ENCODE measurements at regions not wholly inside any gene's neighbourhood (a gene's known extent, or its start where the extent isn't known, plus 50 kb on each side); places are given as distances from the start of the nearest gene placed in this dataset.

- H3K4me3 Mint-ChIP-seq = no peak overlapping the region
- H3K27me3 Mint-ChIP-seq = no peaks in the 10 kb centered on the region
- ATAC-seq (no peak), DNase-seq (no peak)
- H3K9me3 Mint-ChIP-seq (ENCODE audit: low read depth) = peaks cover 2% of the 10 kb centered on the region
- H3K36me3 Mint-ChIP-seq = no peaks in the 10 kb centered on the region
- CTCF ChIA-PET = no interaction called here
- H3K4me1 Mint-ChIP-seq = no peaks in the 10 kb centered on the region
- H3K27ac Mint-ChIP-seq = no peak overlapping the region
These were observed 552.7 kb upstream of the PSMD7 start for GRCh38 chr16:73743665-73744496.

DNA sequence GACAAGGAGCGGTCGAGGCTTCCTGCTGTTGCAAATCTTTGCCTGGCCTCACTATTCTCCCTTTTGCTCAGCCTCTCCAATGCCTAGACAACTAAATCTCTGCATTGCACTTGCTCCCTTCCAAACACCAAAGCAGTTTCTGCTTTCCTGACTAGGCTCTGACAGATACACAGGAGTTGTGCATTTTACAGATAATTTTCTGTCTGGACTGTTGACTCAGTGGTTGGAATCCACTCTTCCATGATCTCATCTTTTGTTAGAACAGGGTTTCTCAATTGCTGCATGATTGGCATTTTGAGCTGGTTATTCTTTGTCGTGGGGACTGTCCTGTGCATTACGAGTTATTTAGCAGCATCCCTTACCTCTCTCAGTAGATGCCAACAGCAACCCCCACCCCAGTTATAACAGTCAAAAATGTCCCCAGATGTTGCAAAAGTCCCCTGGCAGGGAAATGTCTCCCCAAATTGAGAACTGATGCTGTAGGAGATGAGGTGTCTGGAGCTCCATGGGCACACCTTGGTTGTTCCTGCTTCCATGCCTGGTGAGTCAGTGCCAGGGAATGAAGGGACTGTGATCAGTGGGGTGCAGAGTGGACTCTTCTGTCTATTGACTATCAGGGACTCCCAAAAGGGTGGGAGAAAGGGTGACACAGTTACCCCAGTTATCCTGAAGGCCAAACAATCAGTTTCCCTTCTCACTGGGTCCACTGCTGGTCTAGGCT lies 557.4 kb upstream of the PSMD7 start:
- Mint-ChIP-seq H3K27me3 (no peaks in the 10 kb centered on the region), H3K9me3 (ENCODE audit: low read depth) (no peaks in the 10 kb centered on the region), H3K27ac (no peak overlapping the region), H3K36me3 (no peaks in the 10 kb centered on the region), H3K4me1 (no peaks in the 10 kb centered on the region), H3K4me3 (no peak overlapping the region)
- DNase-seq (no peak), ATAC-seq (no peak)
- CTCF ChIA-PET = no interaction called here

GRCh38 chr16:73738266-73738665 lies 558.3 kb upstream of the PSMD7 start:
- Mint-ChIP-seq H3K27me3 (no peaks in the 10 kb centered on the region), H3K4me1 (no peaks in the 10 kb centered on the region), H3K9me3 (ENCODE audit: low read depth) (no peaks in the 10 kb centered on the region), H3K27ac (no peak overlapping the region), H3K36me3 (no peaks in the 10 kb centered on the region), H3K4me3 (no peak overlapping the region)
- ATAC-seq = no peak
- DNase-seq = no peak
- CTCF ChIA-PET = no interaction called here

DNA sequence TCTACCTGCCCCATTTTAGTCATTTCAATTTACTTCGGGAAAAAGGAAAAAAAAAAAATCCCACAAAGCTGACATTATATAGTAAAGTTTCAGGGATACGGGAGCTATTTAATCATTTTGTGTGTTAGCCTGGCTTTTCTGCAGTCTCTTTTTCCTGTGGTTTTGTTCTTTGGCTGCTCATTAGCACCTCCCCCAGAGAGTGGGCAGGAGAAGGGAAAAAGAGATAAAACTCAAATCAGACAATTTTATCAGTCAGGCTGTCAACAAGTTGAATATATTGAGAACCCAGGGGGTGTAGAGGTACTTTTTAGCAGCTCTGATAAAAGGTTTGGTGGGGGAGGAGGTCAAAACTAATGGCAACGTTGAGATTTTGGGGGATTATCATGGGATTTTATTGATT lies 559.0 kb upstream of the PSMD7 start:
- CTCF ChIA-PET = no interaction called here
- H3K27ac Mint-ChIP-seq = no peak overlapping the region

GRCh38 chr16:73735954-73736353 lies 560.7 kb upstream of the PSMD7 start:
- ATAC-seq (no peak), DNase-seq (no peak)
- CTCF ChIA-PET = no interaction called here
- H3K4me1 Mint-ChIP-seq = no peaks in the 10 kb centered on the region
- no peak overlapping the region for H3K27ac Mint-ChIP-seq
- no peaks in the 10 kb centered on the region for H3K9me3 Mint-ChIP-seq (ENCODE audit: low read depth)
- H3K36me3 Mint-ChIP-seq = no peaks in the 10 kb centered on the region
- no peak overlapping the region for H3K4me3 Mint-ChIP-seq
- no peaks in the 10 kb centered on the region for H3K27me3 Mint-ChIP-seq

More for the DNA sequence above, 559.0 kb upstream of the PSMD7 start:
- Mint-ChIP-seq H3K27me3 (no peaks in the 10 kb centered on the region), H3K9me3 (ENCODE audit: low read depth) (no peaks in the 10 kb centered on the region), H3K4me1 (no peaks in the 10 kb centered on the region), H3K36me3 (no peaks in the 10 kb centered on the region), H3K4me3 (no peak overlapping the region)
- no peak for ATAC-seq
- no peak for DNase-seq

DNA sequence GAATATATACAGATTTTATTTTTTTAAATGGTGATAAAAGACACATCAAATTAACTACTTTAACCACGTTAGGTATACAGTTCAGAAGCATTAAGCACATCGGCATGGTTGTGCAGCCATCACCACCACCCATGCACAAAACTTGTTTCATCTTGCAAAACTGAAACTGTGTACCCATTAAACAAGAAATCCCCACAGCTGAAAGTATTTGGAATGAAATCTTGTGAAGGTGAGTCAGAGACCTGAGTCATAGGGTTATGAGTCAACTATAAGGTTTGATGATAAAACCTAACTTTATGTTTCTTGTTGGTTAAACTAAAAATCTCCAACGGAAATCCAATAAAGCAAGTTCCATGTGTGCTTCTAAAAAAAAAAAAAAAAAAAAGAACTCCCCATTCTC lies 561.6 kb upstream of the PSMD7 start:
- Mint-ChIP-seq H3K36me3 (no peaks in the 10 kb centered on the region), H3K27me3 (no peaks in the 10 kb centered on the region), H3K4me1 (no peaks in the 10 kb centered on the region), H3K27ac (no peak overlapping the region), H3K9me3 (ENCODE audit: low read depth) (no peaks in the 10 kb centered on the region), H3K4me3 (no peak overlapping the region)
- CTCF ChIA-PET = no interaction called here
- ATAC-seq = no peak
- DNase-seq = no peak

GRCh38 chr16:73732681-73733080 lies 563.9 kb upstream of the PSMD7 start:
- no peaks in the 10 kb centered on the region for H3K27me3 Mint-ChIP-seq

GRCh38 chr16:73732143-73732542 lies 564.5 kb upstream of the PSMD7 start:
- DNase-seq = no peak
- Mint-ChIP-seq H3K27ac (no peak overlapping the region), H3K27me3 (no peaks in the 10 kb centered on the region), H3K4me3 (no peak overlapping the region), H3K9me3 (ENCODE audit: low read depth) (peaks cover 2% of the 10 kb centered on the region), H3K4me1 (no peaks in the 10 kb centered on the region), H3K36me3 (no peaks in the 10 kb centered on the region)
- no peak for ATAC-seq
- CTCF ChIA-PET = no interaction called here

More at GRCh38 chr16:73732681-73733080, 563.9 kb upstream of the PSMD7 start:
- Mint-ChIP-seq H3K27ac (no peak overlapping the region), H3K9me3 (ENCODE audit: low read depth) (peaks cover 2% of the 10 kb centered on the region), H3K4me1 (no peaks in the 10 kb centered on the region), H3K4me3 (no peak overlapping the region), H3K36me3 (no peaks in the 10 kb centered on the region)
- DNase-seq (no peak), ATAC-seq (no peak)
- CTCF ChIA-PET = interaction anchor here (0.6 kb wide), 1 partner anchor 563 kb away, joined by 3 read pairs; no protein-coding TSS in a partner anchor

- H3K4me3 Mint-ChIP-seq = no peak overlapping the region
- H3K27me3 Mint-ChIP-seq = no peaks in the 10 kb centered on the region
- peaks cover 4% of the 10 kb centered on the region for H3K9me3 Mint-ChIP-seq (ENCODE audit: low read depth)
- no peak for DNase-seq
- H3K36me3 Mint-ChIP-seq = no peaks in the 10 kb centered on the region
- H3K4me1 Mint-ChIP-seq = no peaks in the 10 kb centered on the region
- no peak overlapping the region for H3K27ac Mint-ChIP-seq
- ATAC-seq = no peak
- CTCF ChIA-PET = no interaction called here
These were observed 566.0 kb upstream of the PSMD7 start for GRCh38 chr16:73730481-73731090.

DNA sequence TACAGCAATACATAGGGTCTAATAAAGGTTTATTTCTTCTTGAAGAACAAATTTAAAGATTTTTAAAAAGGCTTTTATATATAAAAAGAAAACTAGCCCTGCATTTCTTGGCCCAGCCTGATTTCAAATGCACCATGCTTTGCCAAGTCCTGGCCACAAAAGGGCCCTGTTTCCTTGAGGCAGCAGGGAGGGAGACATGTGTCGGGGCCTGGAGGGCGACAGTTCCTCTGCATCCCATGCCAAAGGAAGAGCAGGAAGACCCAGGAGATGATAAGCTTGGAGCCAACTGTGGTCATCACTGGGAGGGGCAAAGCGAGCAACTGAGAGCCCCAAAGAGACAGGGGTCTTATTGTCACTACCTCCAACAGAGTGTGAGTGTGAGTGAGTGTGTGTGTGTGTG lies 571.5 kb upstream of the PSMD7 start:
- Mint-ChIP-seq H3K27me3 (no peaks in the 10 kb centered on the region), H3K9me3 (ENCODE audit: low read depth) (peaks cover 6% of the 10 kb centered on the region), H3K27ac (no peak overlapping the region), H3K4me3 (no peak overlapping the region), H3K36me3 (no peaks in the 10 kb centered on the region), H3K4me1 (no peaks in the 10 kb centered on the region)
- CTCF ChIA-PET = no interaction called here
- DNase-seq = no peak
- ATAC-seq = no peak

DNA sequence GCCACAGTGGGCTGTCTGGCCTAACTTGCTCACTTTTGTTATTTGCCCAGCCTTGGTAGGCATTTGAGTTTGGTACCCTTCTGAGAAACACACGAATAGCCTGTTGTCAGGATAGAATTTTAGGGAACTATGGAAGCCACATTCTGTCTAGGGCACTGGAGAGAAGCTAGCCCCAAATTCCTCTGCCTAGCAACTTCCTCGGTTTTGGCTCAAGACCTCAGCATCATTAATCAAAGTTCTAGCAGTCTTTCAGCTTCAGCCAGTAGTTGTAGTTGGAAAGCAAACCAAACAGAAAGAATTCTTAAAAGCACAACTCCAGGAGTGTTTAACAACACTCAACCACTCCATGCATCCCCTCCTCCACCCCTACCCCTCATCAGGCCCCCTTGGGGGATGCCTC lies 572.1 kb upstream of the PSMD7 start:
- no peak overlapping the region for H3K27ac Mint-ChIP-seq
- H3K27me3 Mint-ChIP-seq = no peaks in the 10 kb centered on the region
- no peaks in the 10 kb centered on the region for H3K4me1 Mint-ChIP-seq
- peaks cover 6% of the 10 kb centered on the region for H3K9me3 Mint-ChIP-seq (ENCODE audit: low read depth)
- no peak for DNase-seq
- ATAC-seq = no peak
- CTCF ChIA-PET = no interaction called here
- H3K36me3 Mint-ChIP-seq = no peaks in the 10 kb centered on the region
- H3K4me3 Mint-ChIP-seq = no peak overlapping the region

DNA sequence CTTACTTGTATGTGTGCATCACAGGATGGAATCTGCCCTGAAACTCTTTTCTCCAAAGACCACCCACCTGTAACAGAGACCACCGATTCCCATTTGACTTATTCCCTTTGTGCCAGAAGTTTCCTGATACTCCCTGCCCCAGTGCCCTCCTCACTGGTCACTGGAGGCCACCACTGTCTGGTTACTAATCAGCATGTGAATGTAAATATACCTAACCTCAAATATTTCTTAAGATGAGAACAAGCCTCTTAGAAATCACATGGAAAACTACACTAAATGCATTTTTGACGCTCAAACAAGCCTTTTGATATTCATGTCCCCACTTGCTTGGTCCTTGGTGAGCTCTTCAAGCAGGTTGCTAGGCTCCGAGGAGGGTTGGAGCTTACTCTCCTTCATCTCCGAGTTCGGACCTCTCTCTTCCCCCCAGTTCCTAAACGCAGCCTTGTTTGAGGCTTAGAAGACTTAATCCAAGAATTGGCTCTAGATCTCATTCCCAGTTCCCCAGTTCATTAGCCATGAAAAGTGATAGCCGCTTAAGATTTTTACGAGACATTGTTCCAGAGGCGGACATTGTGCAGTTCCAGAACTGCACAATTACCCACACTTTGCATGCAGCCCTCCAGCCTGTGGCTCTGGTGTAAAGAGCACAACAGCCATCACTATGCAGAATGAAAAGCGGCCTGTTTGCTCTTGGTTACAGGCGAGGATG lies 579.2 kb upstream of the PSMD7 start:
- no peak for DNase-seq
- H3K4me3 Mint-ChIP-seq = no peak overlapping the region
- CTCF ChIA-PET = no interaction called here
- peaks cover 9% of the 10 kb centered on the region for H3K9me3 Mint-ChIP-seq (ENCODE audit: low read depth)
- no peaks in the 10 kb centered on the region for H3K4me1 Mint-ChIP-seq
- H3K36me3 Mint-ChIP-seq = no peaks in the 10 kb centered on the region
- H3K27ac Mint-ChIP-seq = no peak overlapping the region
- H3K27me3 Mint-ChIP-seq = no peaks in the 10 kb centered on the region
- ATAC-seq = no peak

- Mint-ChIP-seq H3K4me1 (no peaks in the 10 kb centered on the region), H3K27me3 (no peaks in the 10 kb centered on the region), H3K9me3 (ENCODE audit: low read depth) (peaks cover 6% of the 10 kb centered on the region), H3K36me3 (no peaks in the 10 kb centered on the region), H3K4me3 (no peak overlapping the region), H3K27ac (no peak overlapping the region)
- no peak for DNase-seq
- no peak for ATAC-seq
- CTCF ChIA-PET = no interaction called here
These were observed 581.6 kb upstream of the PSMD7 start for GRCh38 chr16:73714976-73715375.
